ENCODE measurements at regions not wholly inside any gene's neighbourhood (a gene's known extent, or its start where the extent isn't known, plus 50 kb on each side); places are given as distances from the start of the nearest gene placed in this dataset.
A peak's percentile ranks its signal among the peaks of the same experiment; 100 is the strongest.

- 92% methylated on average over 11 of the region's 11 CpGs for WGBS
- no peaks in the 10 kb centered on the region for H3K36me3 ChIP-seq (ENCODE audit: control insufficient read depth in 2 of 2, insufficient read depth in 2 of 2, low read length in 1 of 2)
- H3K4me1 ChIP-seq (ENCODE audit: control insufficient read depth in 2 of 2, insufficient read depth in 2 of 2, low read length in 2 of 2) = no peaks in the 10 kb centered on the region
Observed at GRCh38 chr3:168476360-168476980, 380.7 kb upstream of the GOLIM4 start.

GRCh38 chr3:168475704-168476103 lies 380.0 kb upstream of the GOLIM4 start:
- Histone ChIP-seq H3K4me3 (ENCODE audit: low read length in 2 of 2) (no peak overlapping the region), H3K4me1 (ENCODE audit: control insufficient read depth in 2 of 2, insufficient read depth in 2 of 2, low read length in 2 of 2) (no peaks in the 10 kb centered on the region), H3K27ac (ENCODE audit: low read depth in 1 of 2, low read length in 1 of 2) (no peak overlapping the region), H3K27me3 (ENCODE audit: control insufficient read depth in 2 of 2, insufficient read depth in 1 of 2, low read length in 1 of 2) (no peaks in the 10 kb centered on the region), H3K9me3 (ENCODE audit: control insufficient read depth in 2 of 2, insufficient read depth in 1 of 2, low read length in 1 of 2) (no peaks in the 10 kb centered on the region), H3K36me3 (ENCODE audit: control insufficient read depth in 2 of 2, insufficient read depth in 2 of 2, low read length in 1 of 2) (no peaks in the 10 kb centered on the region)
- 98% methylated on average over 1 of the region's 1 CpG for WGBS
- no peak for DNase-seq (ENCODE audit: low read depth in 6 of 9, low spot score in 9 of 9)

More at GRCh38 chr3:168476360-168476980, 380.7 kb upstream of the GOLIM4 start:
- H3K4me3 ChIP-seq (ENCODE audit: low read length in 2 of 2) = no peak overlapping the region
- no peaks in the 10 kb centered on the region for H3K9me3 ChIP-seq (ENCODE audit: control insufficient read depth in 2 of 2, insufficient read depth in 1 of 2, low read length in 1 of 2)
- no peaks in the 10 kb centered on the region for H3K27me3 ChIP-seq (ENCODE audit: control insufficient read depth in 2 of 2, insufficient read depth in 1 of 2, low read length in 1 of 2)
- no peak overlapping the region for H3K27ac ChIP-seq (ENCODE audit: low read depth in 1 of 2, low read length in 1 of 2)
- no peak for DNase-seq (ENCODE audit: low read depth in 6 of 9, low spot score in 9 of 9)

- no peaks in the 10 kb centered on the region for H3K9me3 ChIP-seq (ENCODE audit: control insufficient read depth in 2 of 2, insufficient read depth in 1 of 2, low read length in 1 of 2)
- DNase-seq (ENCODE audit: low read depth in 6 of 9, low spot score in 9 of 9) = no peak
- H3K4me3 ChIP-seq (ENCODE audit: low read length in 2 of 2) = no peak overlapping the region
- H3K27ac ChIP-seq (ENCODE audit: low read depth in 1 of 2, low read length in 1 of 2) = no peak overlapping the region
- no peaks in the 10 kb centered on the region for H3K4me1 ChIP-seq (ENCODE audit: control insufficient read depth in 2 of 2, insufficient read depth in 2 of 2, low read length in 2 of 2)
- H3K36me3 ChIP-seq (ENCODE audit: control insufficient read depth in 2 of 2, insufficient read depth in 2 of 2, low read length in 1 of 2) = no peaks in the 10 kb centered on the region
- WGBS = 93% methylated on average over 4 of the region's 4 CpGs
- H3K27me3 ChIP-seq (ENCODE audit: control insufficient read depth in 2 of 2, insufficient read depth in 1 of 2, low read length in 1 of 2) = no peaks in the 10 kb centered on the region
Observed at GRCh38 chr3:168473334-168473890, 377.7 kb upstream of the GOLIM4 start.

GRCh38 chr3:168472783-168473182 lies 377.1 kb upstream of the GOLIM4 start:
- Histone ChIP-seq H3K27me3 (ENCODE audit: control insufficient read depth in 2 of 2, insufficient read depth in 1 of 2, low read length in 1 of 2) (no peaks in the 10 kb centered on the region), H3K27ac (ENCODE audit: low read depth in 1 of 2, low read length in 1 of 2) (no peak overlapping the region), H3K36me3 (ENCODE audit: control insufficient read depth in 2 of 2, insufficient read depth in 2 of 2, low read length in 1 of 2) (no peaks in the 10 kb centered on the region), H3K9me3 (ENCODE audit: control insufficient read depth in 2 of 2, insufficient read depth in 1 of 2, low read length in 1 of 2) (no peaks in the 10 kb centered on the region), H3K4me1 (ENCODE audit: control insufficient read depth in 2 of 2, insufficient read depth in 2 of 2, low read length in 2 of 2) (no peaks in the 10 kb centered on the region), H3K4me3 (ENCODE audit: low read length in 2 of 2) (no peak overlapping the region)
- DNase-seq (ENCODE audit: low read depth in 6 of 9, low spot score in 9 of 9) = no peak

GRCh38 chr3:168470380-168470779 lies 374.7 kb upstream of the GOLIM4 start:
- DNase-seq (ENCODE audit: low read depth in 6 of 9, low spot score in 9 of 9) = no peak
- Histone ChIP-seq H3K27me3 (ENCODE audit: control insufficient read depth in 2 of 2, insufficient read depth in 1 of 2, low read length in 1 of 2) (no peaks in the 10 kb centered on the region), H3K36me3 (ENCODE audit: control insufficient read depth in 2 of 2, insufficient read depth in 2 of 2, low read length in 1 of 2) (no peaks in the 10 kb centered on the region), H3K9me3 (ENCODE audit: control insufficient read depth in 2 of 2, insufficient read depth in 1 of 2, low read length in 1 of 2) (no peaks in the 10 kb centered on the region), H3K27ac (ENCODE audit: low read depth in 1 of 2, low read length in 1 of 2) (no peak overlapping the region), H3K4me3 (ENCODE audit: low read length in 2 of 2) (no peak overlapping the region), H3K4me1 (ENCODE audit: control insufficient read depth in 2 of 2, insufficient read depth in 2 of 2, low read length in 2 of 2) (no peaks in the 10 kb centered on the region)
- 93% methylated on average over 4 of the region's 4 CpGs for WGBS

GRCh38 chr3:168469436-168469835 lies 373.7 kb upstream of the GOLIM4 start:
- 94% methylated on average over 3 of the region's 3 CpGs for WGBS
- DNase-seq (ENCODE audit: low read depth in 6 of 9, low spot score in 9 of 9) = no peak
- no peaks in the 10 kb centered on the region for H3K36me3 ChIP-seq (ENCODE audit: control insufficient read depth in 2 of 2, insufficient read depth in 2 of 2, low read length in 1 of 2)

GRCh38 chr3:168467115-168467714 lies 371.5 kb upstream of the GOLIM4 start:
- WGBS = 42% methylated on average over 6 of the region's 6 CpGs
- Histone ChIP-seq H3K27me3 (ENCODE audit: control insufficient read depth in 2 of 2, insufficient read depth in 1 of 2, low read length in 1 of 2) (no peaks in the 10 kb centered on the region), H3K4me1 (ENCODE audit: control insufficient read depth in 2 of 2, insufficient read depth in 2 of 2, low read length in 2 of 2) (no peaks in the 10 kb centered on the region), H3K36me3 (ENCODE audit: control insufficient read depth in 2 of 2, insufficient read depth in 2 of 2, low read length in 1 of 2) (no peaks in the 10 kb centered on the region), H3K9me3 (ENCODE audit: control insufficient read depth in 2 of 2, insufficient read depth in 1 of 2, low read length in 1 of 2) (no peaks in the 10 kb centered on the region), H3K4me3 (ENCODE audit: low read length in 2 of 2) (no peak overlapping the region), H3K27ac (ENCODE audit: low read depth in 1 of 2, low read length in 1 of 2) (no peak overlapping the region)
- DNase-seq (ENCODE audit: low read depth in 6 of 9, low spot score in 9 of 9) = peak in 1 of 9 donors; percentile 6

More at GRCh38 chr3:168469436-168469835, 373.7 kb upstream of the GOLIM4 start:
- Histone ChIP-seq H3K27me3 (ENCODE audit: control insufficient read depth in 2 of 2, insufficient read depth in 1 of 2, low read length in 1 of 2) (no peaks in the 10 kb centered on the region), H3K27ac (ENCODE audit: low read depth in 1 of 2, low read length in 1 of 2) (no peak overlapping the region), H3K4me1 (ENCODE audit: control insufficient read depth in 2 of 2, insufficient read depth in 2 of 2, low read length in 2 of 2) (no peaks in the 10 kb centered on the region), H3K9me3 (ENCODE audit: control insufficient read depth in 2 of 2, insufficient read depth in 1 of 2, low read length in 1 of 2) (no peaks in the 10 kb centered on the region), H3K4me3 (ENCODE audit: low read length in 2 of 2) (no peak overlapping the region)

- Histone ChIP-seq H3K4me3 (ENCODE audit: low read length in 2 of 2) (no peak overlapping the region), H3K36me3 (ENCODE audit: control insufficient read depth in 2 of 2, insufficient read depth in 2 of 2, low read length in 1 of 2) (no peaks in the 10 kb centered on the region), H3K9me3 (ENCODE audit: control insufficient read depth in 2 of 2, insufficient read depth in 1 of 2, low read length in 1 of 2) (no peaks in the 10 kb centered on the region), H3K4me1 (ENCODE audit: control insufficient read depth in 2 of 2, insufficient read depth in 2 of 2, low read length in 2 of 2) (no peaks in the 10 kb centered on the region), H3K27me3 (ENCODE audit: control insufficient read depth in 2 of 2, insufficient read depth in 1 of 2, low read length in 1 of 2) (no peaks in the 10 kb centered on the region), H3K27ac (ENCODE audit: low read depth in 1 of 2, low read length in 1 of 2) (no peak overlapping the region)
- DNase-seq (ENCODE audit: low read depth in 6 of 9, low spot score in 9 of 9) = no peak
Observed at GRCh38 chr3:168461793-168462192, 366.1 kb upstream of the GOLIM4 start.

- Histone ChIP-seq H3K4me1 (ENCODE audit: control insufficient read depth in 2 of 2, insufficient read depth in 2 of 2, low read length in 2 of 2) (no peaks in the 10 kb centered on the region), H3K27me3 (ENCODE audit: control insufficient read depth in 2 of 2, insufficient read depth in 1 of 2, low read length in 1 of 2) (no peaks in the 10 kb centered on the region), H3K4me3 (ENCODE audit: low read length in 2 of 2) (no peak overlapping the region), H3K9me3 (ENCODE audit: control insufficient read depth in 2 of 2, insufficient read depth in 1 of 2, low read length in 1 of 2) (no peaks in the 10 kb centered on the region), H3K36me3 (ENCODE audit: control insufficient read depth in 2 of 2, insufficient read depth in 2 of 2, low read length in 1 of 2) (no peaks in the 10 kb centered on the region), H3K27ac (ENCODE audit: low read depth in 1 of 2, low read length in 1 of 2) (no peak overlapping the region)
- DNase-seq (ENCODE audit: low read depth in 6 of 9, low spot score in 9 of 9) = no peak
- WGBS = 49% methylated on average over 2 of the region's 2 CpGs
Observed at GRCh38 chr3:168459226-168459784, 363.6 kb upstream of the GOLIM4 start.

Data from thymus (tissue), 11 donors.